ENCODE measurements at regions not wholly inside any gene's neighbourhood (a gene's known extent, or its start where the extent isn't known, plus 50 kb on each side); places are given as distances from the start of the nearest gene placed in this dataset.

GRCh38 chr6:121020656-121021055 is 313.6 kb downstream of the TBC1D32 start:
- H3K27me3 ChIP-seq (ENCODE audit: insufficient read depth, low read depth, severe bottlenecking): no peaks in the 10 kb centered on the region

GRCh38 chr6:121008553-121008952 is 325.7 kb downstream of the TBC1D32 start:
- Histone ChIP-seq H3K4me3 (ENCODE audit: low read depth, low read length) (no peak overlapping the region), H3K27ac (no peak overlapping the region), H3K36me3 (no peaks in the 10 kb centered on the region), H3K9me3 (ENCODE audit: severe bottlenecking) (no peaks in the 10 kb centered on the region), H3K27me3 (ENCODE audit: insufficient read depth, low read depth, severe bottlenecking) (no peaks in the 10 kb centered on the region)
- no peak for TF ChIP-seq CTCF (IDR thresholded peaks at IDR 0.05; ENCODE audit: low read depth, low read length)
- DNase-seq: no peak

More at GRCh38 chr6:121020656-121021055, 313.6 kb downstream of the TBC1D32 start:
- H3K4me3 ChIP-seq (ENCODE audit: low read depth, low read length): no peak overlapping the region
- H3K27ac ChIP-seq: no peak overlapping the region
- H3K9me3 ChIP-seq (ENCODE audit: severe bottlenecking): no peaks in the 10 kb centered on the region
- no peak for TF ChIP-seq CTCF (IDR thresholded peaks at IDR 0.05; ENCODE audit: low read depth, low read length)
- no peaks in the 10 kb centered on the region for H3K36me3 ChIP-seq
- DNase-seq: no peak

GRCh38 chr6:121006024-121006423 is 328.3 kb downstream of the TBC1D32 start:
- DNase-seq: no peak
- no peaks in the 10 kb centered on the region for H3K27me3 ChIP-seq (ENCODE audit: insufficient read depth, low read depth, severe bottlenecking)
- no peak for TF ChIP-seq CTCF (IDR thresholded peaks at IDR 0.05; ENCODE audit: low read depth, low read length)

GRCh38 chr6:121000381-121000780 is 333.9 kb downstream of the TBC1D32 start:
- Histone ChIP-seq H3K27me3 (ENCODE audit: insufficient read depth, low read depth, severe bottlenecking) (no peaks in the 10 kb centered on the region), H3K9me3 (ENCODE audit: severe bottlenecking) (no peaks in the 10 kb centered on the region), H3K27ac (no peak overlapping the region), H3K4me3 (ENCODE audit: low read depth, low read length) (no peak overlapping the region), H3K36me3 (no peaks in the 10 kb centered on the region)
- DNase-seq: no peak
- no peak for TF ChIP-seq CTCF (IDR thresholded peaks at IDR 0.05; ENCODE audit: low read depth, low read length)

More at GRCh38 chr6:121006024-121006423, 328.3 kb downstream of the TBC1D32 start:
- Histone ChIP-seq H3K27ac (no peak overlapping the region), H3K4me3 (ENCODE audit: low read depth, low read length) (no peak overlapping the region), H3K9me3 (ENCODE audit: severe bottlenecking) (no peaks in the 10 kb centered on the region), H3K36me3 (no peaks in the 10 kb centered on the region)

GRCh38 chr6:120996340-120996739 is 337.9 kb downstream of the TBC1D32 start:
- DNase-seq: no peak
- no peaks in the 10 kb centered on the region for H3K27me3 ChIP-seq (ENCODE audit: insufficient read depth, low read depth, severe bottlenecking)
- no peak for TF ChIP-seq CTCF (IDR thresholded peaks at IDR 0.05; ENCODE audit: low read depth, low read length)
- no peaks in the 10 kb centered on the region for H3K9me3 ChIP-seq (ENCODE audit: severe bottlenecking)
- no peak overlapping the region for H3K4me3 ChIP-seq (ENCODE audit: low read depth, low read length)
- H3K27ac ChIP-seq: no peak overlapping the region
- no peaks in the 10 kb centered on the region for H3K36me3 ChIP-seq

GRCh38 chr6:120994573-120994967 is 339.7 kb downstream of the TBC1D32 start:
- no peak for TF ChIP-seq CTCF (IDR thresholded peaks at IDR 0.05; ENCODE audit: low read depth, low read length)

More at GRCh38 chr6:120994573-120994967, 339.7 kb downstream of the TBC1D32 start:
- no peaks in the 10 kb centered on the region for H3K27me3 ChIP-seq (ENCODE audit: insufficient read depth, low read depth, severe bottlenecking)
- H3K9me3 ChIP-seq (ENCODE audit: severe bottlenecking): no peaks in the 10 kb centered on the region
- no peak overlapping the region for H3K27ac ChIP-seq
- H3K36me3 ChIP-seq: no peaks in the 10 kb centered on the region
- H3K4me3 ChIP-seq (ENCODE audit: low read depth, low read length): no peak overlapping the region
- DNase-seq: no peak
